H1 (cell line): ENCODE measurements at regions not wholly inside any gene's neighbourhood (a gene's known extent, or its start where the extent isn't known, plus 50 kb on each side); places are given as distances from the start of the nearest gene placed in this dataset.

Experiments
- CTCF ChIA-PET: fragments of 300-600 bp; sonication (Branson Sonifier 250); formaldehyde crosslinking; loops from one replicate; lab custom pipeline; 2021; ENCODE audit not compliant: partially characterized antibody; lab: Charles Lee
- POLR2A ChIA-PET: fragments of 300-600 bp; sonication (Branson Sonifier 250); formaldehyde crosslinking; loops from one replicate; lab custom pipeline; 2021; ENCODE audit warnings: inconsistent platforms; ENCODE audit not compliant: partially characterized antibody; lab: Charles Lee
- DNase-seq, 2 experiments: peaks; one replicate each; pipeline versions ENCODE4 v3.0.0 to v3.0.0-alpha.2; 2010 to 2022; ENCODE audit warnings: low spot score in 2 of 2, low read depth in 1 of 2, mixed read lengths in 1 of 2
- FAIRE-seq: peaks from 2 replicates; lab custom pipeline; 2011; peaks lifted over from hg19 to GRCh38; lab: Jason Lieb, UNC
- H2AFZ ChIP-seq: 2 replicates; pipeline ENCODE4 v1.8.1; 2012; ENCODE audit warnings: low read length, inconsistent platforms
- H2AK5ac ChIP-seq: 2 replicates; pipeline ENCODE4 v1.6.1; 2013; ENCODE audit warnings: low read depth, low read length
- H2BK120ac ChIP-seq: replicated peaks from 2 replicates; pipeline ENCODE3; 2013; ENCODE audit warnings: low read depth, low read length, inconsistent platforms
- H2BK12ac ChIP-seq: 2 replicates; pipeline ENCODE4 v1.6.1; 2013; ENCODE audit warnings: low read depth, low read length
- H2BK15ac ChIP-seq: 2 replicates; pipeline ENCODE4 v1.6.1; 2013; ENCODE audit warnings: low read length
- H2BK20ac ChIP-seq: 2 replicates; pipeline ENCODE4 v1.6.1; 2013; ENCODE audit warnings: low read length
- H2BK5ac ChIP-seq: 2 replicates; pipeline ENCODE4 v1.6.1; 2013; ENCODE audit warnings: low read depth, low read length
- H3K14ac ChIP-seq: 2 replicates; pipeline ENCODE4 v1.6.1; 2013; ENCODE audit warnings: inconsistent platforms; ENCODE audit not compliant: insufficient read length
- H3K18ac ChIP-seq: 2 replicates; pipeline ENCODE4 v1.6.1; 2013; ENCODE audit warnings: low read length; ENCODE audit errors: extremely low read depth
- H3K23ac ChIP-seq: 2 replicates; pipeline ENCODE4 v1.6.1; 2013; ENCODE audit warnings: inconsistent platforms; ENCODE audit not compliant: insufficient read length
- H3K23me2 ChIP-seq: 2 replicates; pipeline ENCODE4 v1.6.1; 2013; ENCODE audit warnings: low read depth, low read length
- H3K27ac ChIP-seq: 2 replicates; pipeline ENCODE4 v1.6.1; 2011; ENCODE audit warnings: low read depth, low read length, inconsistent platforms
- H3K27me3 ChIP-seq, 4 experiments: replicated peaks in 1 of 4; 1 replicate in 1 of 4; 2 replicates in 3 of 4; pipeline versions ENCODE4 v1.6.1 to v1.8.1; 2011 to 2013; ENCODE audit warnings: low read length in 3 of 4, mild to moderate bottlenecking in 3 of 4, inconsistent platforms in 2 of 4, mixed read lengths in 2 of 4, moderate library complexity in 1 of 4; ENCODE audit not compliant: control insufficient read depth in 3 of 4, insufficient read depth in 3 of 4; ENCODE audit errors: extremely low read depth in 1 of 4
- H3K36me3 ChIP-seq, 4 experiments: 2 replicates each; pipeline versions ENCODE4 v1.6.1 to v1.8.1; 2011 to 2013; ENCODE audit warnings: mild to moderate bottlenecking in 4 of 4, low read length in 3 of 4, moderate library complexity in 2 of 4, control low read depth in 1 of 4, inconsistent platforms in 1 of 4; ENCODE audit not compliant: insufficient read depth in 4 of 4, control insufficient read depth in 2 of 4
- H3K4ac ChIP-seq: replicated peaks from 2 replicates; pipeline ENCODE3; 2013; ENCODE audit warnings: low read length, low read depth, mixed read lengths, inconsistent platforms; ENCODE audit not compliant: insufficient read length
- H3K4me1 ChIP-seq, 4 experiments: replicated peaks in 1 of 4; 1 replicate in 1 of 4; 2 replicates in 3 of 4; pipeline versions ENCODE4 v1.6.1 to v1.8.1; 2011 to 2013; ENCODE audit warnings: low read length in 3 of 4, inconsistent platforms in 2 of 4, mixed read lengths in 1 of 4; ENCODE audit not compliant: insufficient read depth in 4 of 4, control insufficient read depth in 3 of 4
- H3K4me2 ChIP-seq, 2 experiments: 2 replicates each; pipeline versions ENCODE4 v1.6.1 to v1.8.1; 2011 to 2013; ENCODE audit warnings: low read depth in 2 of 2, low read length in 2 of 2, control low read depth in 1 of 2, inconsistent platforms in 1 of 2, mild to moderate bottlenecking in 1 of 2; ENCODE audit not compliant: insufficient read depth in 1 of 2
- H3K4me3 ChIP-seq, 4 experiments: fragments of 200-600, 300-600 bp in 1 of 4; sonication (generic), shearing (Covaris generic), sonication (Bioruptor Twin) in 1 of 4; 2 replicates each; pipeline versions ENCODE4 v1.5.1 to v1.8.1; 2011 to 2016; ENCODE audit warnings: low read length in 4 of 4, low read depth in 3 of 4, control low read depth in 2 of 4, inconsistent platforms in 2 of 4, mild to moderate bottlenecking in 2 of 4, mixed read lengths in 1 of 4, moderate library complexity in 1 of 4; ENCODE audit not compliant: insufficient read depth in 2 of 4; ENCODE audit errors: extremely low read depth in 1 of 4
- H3K56ac ChIP-seq: replicated peaks from 2 replicates; pipeline ENCODE3; 2013; ENCODE audit warnings: low read depth, mild to moderate bottlenecking, mixed read lengths, low read length, inconsistent platforms; ENCODE audit not compliant: insufficient read length
- H3K79me1 ChIP-seq: 2 replicates; pipeline ENCODE4 v1.6.1; 2013; ENCODE audit warnings: low read depth, low read length, control low read depth
- H3K79me2 ChIP-seq, 2 experiments: 2 replicates each; pipeline versions ENCODE4 v1.6.1 to v1.8.1; 2012 to 2013; ENCODE audit warnings: low read length in 2 of 2, mild to moderate bottlenecking in 2 of 2, inconsistent platforms in 1 of 2; ENCODE audit not compliant: insufficient read depth in 2 of 2, control insufficient read depth in 1 of 2
- H3K9ac ChIP-seq, 4 experiments: replicated peaks in 1 of 4; 1 replicate in 1 of 4; 2 replicates in 3 of 4; pipeline versions ENCODE4 v1.6.1 to v1.8.1; 2011 to 2013; ENCODE audit warnings: low read depth in 3 of 4, low read length in 3 of 4, control low read depth in 2 of 4, mild to moderate bottlenecking in 2 of 4, moderate library complexity in 2 of 4, inconsistent platforms in 1 of 4; ENCODE audit errors: extremely low read depth in 1 of 4
- H3K9me3 ChIP-seq, 2 experiments: 2 replicates each; pipeline versions ENCODE4 v1.6.1 to v1.8.1; 2012 to 2013; ENCODE audit warnings: mild to moderate bottlenecking in 2 of 2, moderate library complexity in 2 of 2, control low read depth in 1 of 2, inconsistent platforms in 1 of 2, low read depth in 1 of 2, low read length in 1 of 2, mixed read lengths in 1 of 2; ENCODE audit not compliant: insufficient read depth in 2 of 2
- H4K20me1 ChIP-seq, 2 experiments: replicated peaks in 1 of 2; 2 replicates each; pipeline versions ENCODE3 to v1.8.1; 2011 to 2013; ENCODE audit warnings: inconsistent platforms in 2 of 2, low read length in 2 of 2, mild to moderate bottlenecking in 1 of 2; ENCODE audit not compliant: insufficient read depth in 2 of 2, control insufficient read depth in 1 of 2
- H4K5ac ChIP-seq: 2 replicates; pipeline ENCODE4 v1.6.1; 2013; ENCODE audit warnings: low read length, low read depth, mixed read lengths, inconsistent platforms; ENCODE audit not compliant: insufficient read length
- H4K8ac ChIP-seq: 2 replicates; pipeline ENCODE4 v1.8.0; 2013; ENCODE audit warnings: mild to moderate bottlenecking, moderate library complexity, low read length, inconsistent platforms; ENCODE audit not compliant: insufficient read depth; ENCODE audit errors: extremely low read depth
- H4K91ac ChIP-seq: replicated peaks from 2 replicates; pipeline ENCODE3; 2013; ENCODE audit warnings: low read length, mixed read lengths, inconsistent platforms; ENCODE audit not compliant: insufficient read length
- ATF2 ChIP-seq: IDR thresholded peaks from 2 replicates; pipeline ENCODE4 v1.6.1; 2012; ENCODE audit warnings: low read length, inconsistent platforms
- CBX5 ChIP-seq: fragments of 300-800, 300-1000 bp; sonication (generic); IDR thresholded peaks from 2 replicates; pipeline ENCODE4 v1.7.1; 2016; ENCODE audit warnings: antibody characterized with exemption, low read length, low read depth
- CTBP2 ChIP-seq: IDR thresholded peaks from 2 replicates; pipeline ENCODE4 v1.7.0; 2011; ENCODE audit warnings: borderline replicate concordance, mild to moderate bottlenecking, moderate library complexity, mixed read lengths, low read length; ENCODE audit not compliant: insufficient read depth, insufficient read length
- WGBS, 2 experiments: shearing (Covaris generic) in 1 of 2; methylation state at CpG; one replicate each; pipeline versions ENCODE4 v1.1.6 to v1.1.7; 2013 to 2015; ENCODE audit warnings: low lambda C conversion rate in 2 of 2, mixed read lengths in 2 of 2, inconsistent platforms in 1 of 2, low coverage in 1 of 2, missing lambda C conversion rate in 1 of 2; ENCODE audit not compliant: insufficient replicate concordance in 2 of 2, insufficient coverage in 1 of 2, insufficient read length in 1 of 2; ENCODE audit errors: extremely low coverage in 1 of 2, missing lambda C conversion rate in 1 of 2; 5-methylcytosine and 5-hydroxymethylcytosine counted together
- TF ChIP-seq, protein P1 (sequence below): IDR thresholded peaks from 2 replicates; pipeline ENCODE4 v1.6.1; 2012; ENCODE audit warnings: inconsistent platforms

DNA sequence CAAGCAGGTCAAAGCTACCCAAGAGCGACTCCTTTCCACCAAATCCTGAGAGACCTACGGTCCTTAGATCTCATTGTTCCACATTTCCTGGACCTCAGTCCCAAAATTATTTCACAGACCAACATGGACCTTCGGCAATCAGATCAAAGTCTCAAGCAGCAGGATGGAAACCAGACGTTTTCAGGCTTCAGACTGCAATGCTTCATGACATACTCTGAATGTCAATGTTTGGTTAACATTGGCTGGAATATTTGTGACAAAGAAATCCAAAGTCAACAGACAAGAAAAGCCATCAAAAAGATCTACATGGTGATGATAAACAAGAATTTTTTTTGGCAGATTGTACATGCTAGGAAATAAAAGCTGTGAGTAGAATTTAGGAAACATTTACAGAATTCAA, 1057.3 kb downstream of the ADGRL2 start:
- Histone ChIP-seq H4K20me1 (no peaks in the 10 kb centered on the region), H2BK5ac (no peak overlapping the region), H3K4me3 (no peak overlapping the region), H4K8ac (no peak overlapping the region), H4K91ac (no peak overlapping the region), H2BK20ac (no peak overlapping the region), H3K27ac (no peak overlapping the region), H3K27me3 (no peaks in the 10 kb centered on the region), H3K4me2 (no peak overlapping the region), H3K23ac (peak overlapping the region; percentile 32), H3K23me2 (no peaks in the 10 kb centered on the region), H3K79me2 (no peaks in the 10 kb centered on the region), H3K9ac (no peak overlapping the region), H3K4me1 (no peaks in the 10 kb centered on the region; a peak in 1 of 7 replicates), H2AFZ (no peak overlapping the region), H2BK12ac (no peak overlapping the region), H3K36me3 (no peaks in the 10 kb centered on the region), H3K56ac (no peak overlapping the region), H2AK5ac (no peak overlapping the region), H3K18ac (no peak overlapping the region), H2BK120ac (no peak overlapping the region), H3K14ac (no peak overlapping the region), H3K9me3 (no peaks in the 10 kb centered on the region), H3K4ac (no peak overlapping the region), H4K5ac (no peak overlapping the region), H2BK15ac (no peak overlapping the region), H3K79me1 (no peaks in the 10 kb centered on the region)
- no peak for DNase-seq
- ChIA-PET CTCF (no interaction called here), POLR2A (no interaction called here)
- 81% methylated on average over 4 of the region's 4 CpGs; no CpG with 5 or more reads in 1 of the 2 experiments for WGBS, 2 experiments
- no peak for FAIRE-seq
- TF ChIP-seq, protein P1, sequence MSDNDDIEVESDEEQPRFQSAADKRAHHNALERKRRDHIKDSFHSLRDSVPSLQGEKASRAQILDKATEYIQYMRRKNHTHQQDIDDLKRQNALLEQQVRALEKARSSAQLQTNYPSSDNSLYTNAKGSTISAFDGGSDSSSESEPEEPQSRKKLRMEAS: no peak
- TF ChIP-seq ATF2 (no peak), CTBP2 (no peak), CBX5 (no peak)
